ENCODE measurements at regions not wholly inside any gene's neighbourhood (a gene's known extent, or its start where the extent isn't known, plus 50 kb on each side); places are given as distances from the start of the nearest gene placed in this dataset.
A peak's percentile ranks its signal among the peaks of the same experiment; 100 is the strongest.
"Not testable (repeated sequence)": the region's sequence is repeated elsewhere in the genome, so short reads cannot be mapped to it uniquely, and the experiment has no call there.

GRCh38 chr14:59006179-59006578, 182.3 kb upstream of the DAAM1 start:
- DNase-seq (ENCODE audit: low read depth), result not testable (repeated sequence)

DNA sequence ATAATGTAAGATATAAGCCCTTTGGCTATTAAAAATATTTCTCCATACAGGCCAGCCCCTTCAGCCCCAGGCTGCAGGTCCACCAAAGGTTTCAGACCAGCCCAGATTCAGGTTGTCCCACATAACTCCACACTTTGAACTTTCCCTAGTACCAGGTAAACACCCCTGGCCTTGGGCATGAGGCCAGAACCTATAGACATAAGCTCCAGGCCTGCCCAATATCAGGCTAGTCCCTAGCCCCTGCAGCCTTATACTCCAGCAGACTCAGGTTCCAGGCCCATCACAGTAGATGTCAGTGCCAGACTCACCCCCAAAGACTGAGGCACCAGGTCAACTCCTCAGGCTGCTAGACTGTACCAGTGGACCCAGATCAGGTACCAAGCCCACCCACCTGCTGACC, 178.5 kb upstream of the DAAM1 start:
- no peak for DNase-seq (ENCODE audit: low read depth)

GRCh38 chr14:59013672-59014298, 174.7 kb upstream of the DAAM1 start:
- DNase-seq (ENCODE audit: low read depth), result peak; percentile 68

DNA sequence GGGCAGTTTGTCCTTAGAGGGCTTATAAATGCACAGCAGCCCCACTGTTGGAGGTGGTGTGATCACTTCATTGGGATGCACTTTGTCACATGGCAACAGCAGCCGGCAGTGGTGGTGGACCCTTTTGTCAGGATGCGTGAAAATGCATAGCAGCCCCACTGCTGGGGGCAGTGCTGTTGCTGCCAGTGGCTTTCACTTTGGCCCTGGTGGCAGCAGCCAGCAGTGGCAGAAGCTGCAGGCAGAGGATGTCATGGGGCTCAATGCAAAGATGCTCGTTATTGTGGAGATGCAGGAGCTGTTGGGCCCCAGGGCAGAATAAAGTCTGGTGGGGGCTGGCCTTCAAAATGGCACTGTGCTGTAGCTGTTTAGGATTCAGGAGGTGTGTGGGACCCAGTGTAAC, 173.0 kb upstream of the DAAM1 start:
- no peak for DNase-seq (ENCODE audit: low read depth)

GRCh38 chr14:59017285-59017965, 171.0 kb upstream of the DAAM1 start:
- no peak for DNase-seq (ENCODE audit: low read depth)

DNA sequence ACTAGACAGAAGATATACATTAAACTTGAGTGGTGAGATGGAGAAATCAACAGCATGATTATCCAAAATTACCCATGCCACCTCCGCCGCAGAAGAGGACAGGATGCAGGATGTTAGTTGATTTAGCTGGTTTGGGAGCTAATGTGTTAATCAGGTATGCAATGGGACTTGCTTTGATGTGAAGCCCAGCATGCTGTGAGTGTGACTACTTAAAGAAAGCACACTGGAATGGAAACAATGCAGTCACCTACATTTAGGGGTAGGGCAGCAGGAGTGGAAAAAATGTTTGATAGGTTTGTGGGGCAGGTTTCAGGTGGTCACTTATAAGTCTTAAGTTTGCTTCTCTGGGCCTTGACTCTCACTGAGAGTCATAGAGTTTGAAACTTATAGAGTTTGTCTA, 170.0 kb upstream of the DAAM1 start:
- no peak for DNase-seq (ENCODE audit: low read depth)

DNA sequence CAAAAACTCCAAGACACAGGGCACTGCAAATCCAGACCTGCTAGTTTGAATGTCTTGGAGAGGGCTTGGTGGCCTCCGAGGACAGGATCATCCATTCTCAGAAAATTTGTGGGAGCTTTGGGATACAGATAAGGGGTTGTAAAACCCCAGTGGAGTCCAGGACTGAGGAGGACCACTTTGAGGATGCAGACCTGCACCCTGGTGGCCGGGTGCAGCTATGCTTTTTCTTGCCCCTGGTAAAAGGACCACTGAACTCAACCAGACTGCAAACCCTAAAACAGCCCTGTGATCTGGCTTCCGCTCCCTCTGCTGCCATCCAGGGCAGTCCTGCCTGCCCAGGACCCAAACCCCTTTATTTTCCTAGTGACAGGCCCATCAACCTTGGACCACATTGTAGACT, 169.5 kb upstream of the DAAM1 start:
- DNase-seq (ENCODE audit: low read depth), result no peak

- DNase-seq (ENCODE audit: low read depth), result peak; percentile 45
Observed at GRCh38 chr14:59020382-59020781, 168.1 kb upstream of the DAAM1 start.

DNA sequence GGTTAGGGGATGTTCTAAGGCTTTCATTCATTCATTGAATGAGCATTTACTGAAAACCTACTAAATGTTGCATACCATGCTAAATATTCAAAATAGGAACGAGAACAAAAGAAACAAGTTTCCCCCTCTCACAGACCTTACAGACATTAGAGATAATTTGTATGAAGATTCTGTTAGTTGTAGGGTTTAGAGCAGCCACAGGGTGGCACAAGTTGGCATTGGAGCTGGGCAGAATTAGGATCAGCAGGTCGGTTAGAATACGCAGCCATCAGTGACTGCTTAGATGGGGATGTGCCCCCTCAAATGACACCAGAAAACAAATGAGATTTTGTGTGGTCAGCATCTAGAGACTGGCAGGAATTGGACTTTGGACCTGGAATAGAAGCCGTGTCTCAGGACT, 166.3 kb upstream of the DAAM1 start:
- DNase-seq (ENCODE audit: low read depth), result peak; percentile 12

- DNase-seq (ENCODE audit: low read depth), result no peak
Observed at GRCh38 chr14:59026081-59026480, 162.4 kb upstream of the DAAM1 start.

DNA sequence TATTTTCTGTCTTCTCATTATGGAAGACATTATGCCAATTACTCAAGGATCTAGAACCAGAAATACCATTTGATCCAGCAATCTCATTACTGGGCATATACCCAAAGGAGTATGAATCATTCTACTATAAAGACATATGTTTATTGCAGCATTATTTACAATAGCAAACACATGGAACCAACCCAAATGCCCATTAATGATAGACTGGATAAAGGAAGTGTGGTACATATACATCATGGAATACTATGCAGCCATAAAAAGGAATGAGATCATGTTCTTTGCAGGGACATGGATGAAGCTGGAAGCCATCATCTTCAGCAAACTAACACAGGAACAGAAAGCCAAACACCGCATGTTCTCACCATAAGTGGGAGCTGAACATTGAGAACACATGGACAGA, 161.8 kb upstream of the DAAM1 start:
- DNase-seq (ENCODE audit: low read depth), result not testable (repeated sequence)

DNA sequence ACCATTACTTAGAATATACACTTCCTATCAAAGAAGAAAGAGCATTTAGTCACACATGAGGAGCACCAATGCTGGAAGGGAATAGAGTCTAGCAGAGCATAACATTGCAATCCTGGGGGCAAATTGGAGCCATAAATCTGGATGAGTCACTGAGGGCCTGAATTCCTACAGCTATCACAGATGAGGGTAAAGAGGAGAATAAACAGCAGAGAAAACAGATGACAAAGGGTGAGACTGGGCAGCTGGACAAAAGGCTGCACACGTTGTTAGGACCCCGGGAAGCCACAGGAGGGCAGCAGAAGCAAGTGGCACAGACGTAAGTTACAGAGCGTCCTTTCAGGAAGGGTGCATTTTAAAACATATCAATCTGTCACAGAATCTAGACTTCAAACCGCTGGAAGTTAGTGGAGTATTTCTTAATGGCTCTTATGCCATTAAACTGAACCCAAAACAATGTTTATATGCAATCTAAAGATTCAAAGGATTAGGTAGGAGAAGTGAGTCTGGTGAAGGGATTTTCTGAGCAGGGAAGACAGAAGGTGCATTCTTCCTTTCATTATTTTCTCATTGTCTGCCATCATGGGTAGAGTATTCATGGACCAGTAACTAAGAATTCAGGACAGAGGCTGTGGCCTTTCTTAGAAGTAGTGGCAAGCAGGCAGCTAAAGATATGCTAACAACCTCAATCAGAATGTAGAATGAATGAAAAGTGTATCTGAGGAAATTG, 159.8 kb upstream of the DAAM1 start:
- peak; percentile 99 for DNase-seq (ENCODE audit: low read depth)

DNA sequence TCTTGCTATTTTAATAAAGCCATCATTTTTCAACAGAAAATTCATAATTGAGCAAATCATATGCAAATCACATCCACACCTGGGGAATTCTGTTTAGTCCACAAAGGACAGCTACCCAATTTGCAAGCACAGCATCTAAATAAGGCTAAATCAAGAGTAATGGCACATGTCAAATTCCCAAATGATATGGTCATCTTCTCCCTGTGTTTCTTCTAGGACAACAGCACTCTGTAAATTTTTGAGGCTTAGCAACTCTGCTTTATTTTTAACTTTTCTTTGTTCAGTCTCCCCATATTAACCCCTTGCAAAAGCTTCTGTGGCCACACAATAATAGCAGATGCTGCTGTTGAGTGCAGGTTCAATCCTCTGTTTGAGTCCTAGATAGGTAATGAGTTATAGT, 155.6 kb upstream of the DAAM1 start:
- DNase-seq (ENCODE audit: low read depth), result peak; percentile 68

DNA sequence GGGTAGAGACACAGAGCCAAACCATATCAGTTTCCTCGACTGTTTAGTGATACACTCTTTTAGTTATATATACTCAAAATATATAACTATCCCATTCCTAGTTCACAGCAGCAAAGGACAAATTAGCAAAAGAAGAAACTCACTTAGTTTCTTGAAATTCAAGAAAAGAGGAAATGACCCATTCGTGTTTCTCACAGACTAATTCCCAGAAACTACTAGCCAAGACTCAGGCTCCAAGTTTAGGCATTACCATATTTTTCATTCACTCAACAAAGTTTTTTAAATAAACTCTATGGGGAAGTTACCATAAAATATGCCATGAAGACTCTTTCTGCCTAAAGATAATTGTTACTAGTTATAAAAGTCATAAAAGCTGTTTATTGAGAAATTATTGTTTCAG, 152.3 kb upstream of the DAAM1 start:
- no peak for DNase-seq (ENCODE audit: low read depth)

DNA sequence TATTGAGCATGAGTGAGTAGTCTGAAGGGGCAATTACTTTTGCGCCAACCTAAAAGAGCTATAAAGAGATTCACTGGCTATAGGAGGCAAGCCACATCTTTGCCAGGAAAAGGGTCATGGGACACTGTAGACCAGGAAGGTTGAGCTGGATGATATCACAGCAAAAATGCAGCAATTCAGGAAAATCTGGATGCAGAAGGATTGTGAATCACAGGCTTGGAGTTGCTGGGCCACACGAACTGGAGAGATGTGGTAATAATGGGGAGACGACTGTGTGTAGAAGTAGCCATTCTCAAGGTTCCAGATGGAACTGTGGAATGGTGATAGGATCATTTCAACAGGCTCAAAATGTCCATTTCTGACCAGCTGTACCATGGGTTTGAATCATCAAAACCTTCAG, 151.4 kb upstream of the DAAM1 start:
- no peak for DNase-seq (ENCODE audit: low read depth)

DNA sequence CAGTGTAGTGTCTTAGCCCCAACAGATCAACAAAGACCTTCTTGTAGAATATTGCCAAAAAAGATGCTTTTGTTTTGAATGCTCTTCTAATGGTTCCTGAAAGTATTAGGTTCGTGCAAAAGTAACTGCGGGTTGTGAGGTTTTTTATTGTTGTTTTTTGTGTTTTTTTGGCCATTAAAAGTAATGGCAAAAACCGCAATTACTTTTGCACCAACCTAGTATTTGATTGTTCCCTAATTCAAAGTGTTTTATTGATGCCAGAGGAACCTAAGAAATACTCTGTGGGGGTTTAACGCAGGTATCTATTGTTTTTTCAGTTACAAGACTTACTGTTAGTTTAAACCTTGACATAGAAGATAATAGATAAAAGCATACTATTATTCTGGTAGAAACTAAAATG, 150.8 kb upstream of the DAAM1 start:
- no peak for DNase-seq (ENCODE audit: low read depth)

- no peak for DNase-seq (ENCODE audit: low read depth)
Observed at GRCh38 chr14:59038746-59039145, 149.7 kb upstream of the DAAM1 start.

DNA sequence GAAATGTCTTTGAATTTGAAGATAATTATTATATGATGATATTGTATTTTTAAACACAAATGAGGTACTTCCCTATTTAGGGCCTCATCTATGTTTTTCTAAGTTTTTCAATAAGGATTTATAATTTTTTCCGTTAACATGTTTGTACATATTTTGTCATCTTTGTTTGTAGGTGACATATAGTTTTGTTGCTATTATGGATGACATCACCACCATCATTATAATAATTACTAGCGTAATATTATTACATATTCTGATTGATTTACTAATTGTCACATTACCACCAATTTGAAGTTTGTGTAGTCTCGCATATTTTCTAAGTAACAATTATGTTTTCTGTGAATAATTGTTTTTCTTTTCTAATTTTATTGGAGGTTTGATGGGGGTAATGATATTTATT, 147.2 kb upstream of the DAAM1 start:
- DNase-seq (ENCODE audit: low read depth), result no peak

GRCh38 chr14:59044707-59045106, 143.8 kb upstream of the DAAM1 start:
- DNase-seq (ENCODE audit: low read depth), result no peak

DNA sequence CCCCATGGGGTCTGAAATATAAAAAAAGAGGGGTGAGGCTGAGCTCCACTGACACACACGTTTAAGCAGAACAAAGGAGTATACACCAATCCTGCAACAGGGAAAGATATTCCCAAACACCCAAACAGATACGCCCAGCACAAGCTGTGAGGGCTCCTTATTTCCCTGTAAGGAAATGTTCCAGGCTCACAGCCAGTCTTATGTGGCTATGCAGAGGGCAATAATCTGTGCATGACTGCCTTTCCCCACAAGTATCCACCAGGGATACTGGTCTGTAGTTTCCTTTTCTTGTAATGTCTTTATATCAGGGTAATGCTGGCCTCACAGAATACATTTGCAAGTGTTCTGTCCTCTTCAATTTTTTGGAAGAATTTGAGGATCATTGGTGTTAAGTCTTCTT, 141.7 kb upstream of the DAAM1 start:
- DNase-seq (ENCODE audit: low read depth), result peak; percentile 87

DNA sequence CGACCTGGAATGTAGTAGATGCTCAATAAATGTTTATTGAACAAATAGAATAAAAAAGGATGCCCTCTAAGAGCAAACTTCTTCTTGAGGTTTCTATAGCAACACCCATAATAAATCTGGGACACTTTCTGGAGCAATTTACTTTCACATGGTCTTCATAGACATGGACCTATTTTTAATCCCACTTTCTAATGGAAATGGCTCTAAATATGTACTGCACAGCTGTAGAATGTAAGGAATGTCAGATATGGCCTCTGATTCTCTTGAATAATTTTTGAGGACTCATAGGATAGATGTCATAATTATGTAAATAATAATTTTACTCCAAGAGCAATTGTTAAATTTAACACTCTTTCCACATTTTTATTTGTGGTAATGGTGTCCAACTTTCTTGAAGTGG, 133.5 kb upstream of the DAAM1 start:
- DNase-seq (ENCODE audit: low read depth), result no peak

DNA sequence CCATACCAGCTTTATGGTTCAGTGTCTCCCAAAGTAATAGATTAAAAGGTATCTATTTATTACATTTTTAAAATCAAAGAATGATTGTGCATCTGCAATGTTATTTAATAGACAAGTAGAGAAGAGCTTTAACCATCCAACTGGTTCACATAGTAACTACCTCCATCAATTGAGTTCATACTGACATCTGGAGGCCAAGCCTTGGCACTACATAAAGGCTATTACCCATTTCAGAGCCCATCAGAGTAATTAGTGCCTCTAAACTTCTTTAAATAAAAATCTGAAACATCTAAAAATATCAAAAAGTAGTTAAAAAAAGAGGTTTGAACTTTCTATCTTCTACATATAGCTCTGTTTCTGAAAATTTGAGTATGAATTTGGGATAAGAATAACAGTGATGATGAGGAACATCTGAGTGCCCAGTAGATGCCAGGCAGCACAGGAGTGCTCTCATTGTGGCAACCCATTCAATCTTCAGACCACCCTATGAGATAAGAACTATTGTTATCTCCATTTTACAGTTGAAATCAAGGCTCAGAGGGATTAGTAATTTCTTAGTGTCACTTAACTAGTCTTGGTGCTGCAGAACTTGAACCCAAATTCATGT, 132.9 kb upstream of the DAAM1 start:
- DNase-seq (ENCODE audit: low read depth), result peak; percentile 66

GRCh38 chr14:59057551-59057950, 130.9 kb upstream of the DAAM1 start:
- DNase-seq (ENCODE audit: low read depth), result no peak
